GM21360 (cell line): ENCODE measurements at regions not wholly inside any gene's neighbourhood (a gene's known extent, or its start where the extent isn't known, plus 50 kb on each side); places are given as distances from the start of the nearest gene placed in this dataset.

Experiments
- ATAC-seq: cut with Tn5 transposase; IDR thresholded peaks from one replicate; pipeline ENCODE4 v1.9.1; 2021; ENCODE audit warnings: mild to moderate bottlenecking, moderate library complexity; ENCODE audit not compliant: unreplicated experiment

- ATAC-seq, result no peak
Measured at GRCh38 chr12:77777274-77777673, 53.4 kb upstream of the NAV3 start.

GRCh38 chr12:77774761-77775160 is 55.9 kb upstream of the NAV3 start:
- no peak for ATAC-seq

GRCh38 chr12:77772676-77773298 is 57.9 kb upstream of the NAV3 start:
- no peak for ATAC-seq

GRCh38 chr12:77768558-77768957 is 62.1 kb upstream of the NAV3 start:
- no peak for ATAC-seq

GRCh38 chr12:77767756-77768343 is 62.8 kb upstream of the NAV3 start:
- no peak for ATAC-seq

GRCh38 chr12:77767335-77767734 is 63.4 kb upstream of the NAV3 start:
- ATAC-seq, result no peak

- ATAC-seq, result no peak
Measured at GRCh38 chr12:77766224-77766623, 64.5 kb upstream of the NAV3 start.

- ATAC-seq, result no peak
Measured at GRCh38 chr12:77761286-77761685, 69.4 kb upstream of the NAV3 start.

GRCh38 chr12:77760271-77761025 is 70.2 kb upstream of the NAV3 start:
- ATAC-seq, result no peak

GRCh38 chr12:77754086-77754485 is 76.6 kb upstream of the NAV3 start:
- no peak for ATAC-seq

GRCh38 chr12:77751939-77752338 is 78.8 kb upstream of the NAV3 start:
- ATAC-seq, result no peak

GRCh38 chr12:77746096-77746495 is 84.6 kb upstream of the NAV3 start:
- peak; percentile 100 for ATAC-seq

GRCh38 chr12:77745624-77746023 is 85.1 kb upstream of the NAV3 start:
- no peak for ATAC-seq

- ATAC-seq, result no peak
Measured at GRCh38 chr12:77742631-77743030, 88.1 kb upstream of the NAV3 start.

- no peak for ATAC-seq
Measured at GRCh38 chr12:77741974-77742517, 88.6 kb upstream of the NAV3 start.

- ATAC-seq, result no peak
Measured at GRCh38 chr12:77736219-77736965, 94.3 kb upstream of the NAV3 start.

- no peak for ATAC-seq
Measured at GRCh38 chr12:77734214-77734883, 96.3 kb upstream of the NAV3 start.

GRCh38 chr12:77728018-77728417 is 102.7 kb upstream of the NAV3 start:
- ATAC-seq, result no peak

- ATAC-seq, result no peak
Measured at GRCh38 chr12:77727442-77728001, 103.2 kb upstream of the NAV3 start.

- ATAC-seq, result no peak
Measured at GRCh38 chr12:77725611-77726010, 105.1 kb upstream of the NAV3 start.
